ENCODE measurements at regions not wholly inside any gene's neighbourhood (a gene's known extent, or its start where the extent isn't known, plus 50 kb on each side); places are given as distances from the start of the nearest gene placed in this dataset.

GRCh38 chr22:49460592-49461281 is 366.9 kb downstream of the BRD1 start:
- no peak for TF ChIP-seq KLF9 (tag by site-specific recombination; IDR thresholded peaks at IDR 0.05; ENCODE audit: low read depth)
- TF ChIP-seq REPIN1 (tag by site-specific recombination; IDR thresholded peaks at IDR 0.05; ENCODE audit: low read depth), result no peak
- TF ChIP-seq GFI1B (tag by site-specific recombination; IDR thresholded peaks at IDR 0.05), result no peak
- TF ChIP-seq, protein P1, sequence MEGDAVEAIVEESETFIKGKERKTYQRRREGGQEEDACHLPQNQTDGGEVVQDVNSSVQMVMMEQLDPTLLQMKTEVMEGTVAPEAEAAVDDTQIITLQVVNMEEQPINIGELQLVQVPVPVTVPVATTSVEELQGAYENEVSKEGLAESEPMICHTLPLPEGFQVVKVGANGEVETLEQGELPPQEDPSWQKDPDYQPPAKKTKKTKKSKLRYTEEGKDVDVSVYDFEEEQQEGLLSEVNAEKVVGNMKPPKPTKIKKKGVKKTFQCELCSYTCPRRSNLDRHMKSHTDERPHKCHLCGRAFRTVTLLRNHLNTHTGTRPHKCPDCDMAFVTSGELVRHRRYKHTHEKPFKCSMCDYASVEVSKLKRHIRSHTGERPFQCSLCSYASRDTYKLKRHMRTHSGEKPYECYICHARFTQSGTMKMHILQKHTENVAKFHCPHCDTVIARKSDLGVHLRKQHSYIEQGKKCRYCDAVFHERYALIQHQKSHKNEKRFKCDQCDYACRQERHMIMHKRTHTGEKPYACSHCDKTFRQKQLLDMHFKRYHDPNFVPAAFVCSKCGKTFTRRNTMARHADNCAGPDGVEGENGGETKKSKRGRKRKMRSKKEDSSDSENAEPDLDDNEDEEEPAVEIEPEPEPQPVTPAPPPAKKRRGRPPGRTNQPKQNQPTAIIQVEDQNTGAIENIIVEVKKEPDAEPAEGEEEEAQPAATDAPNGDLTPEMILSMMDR (tag by site-specific recombination; IDR thresholded peaks at IDR 0.05), result no peak
- TF ChIP-seq, protein P2, sequence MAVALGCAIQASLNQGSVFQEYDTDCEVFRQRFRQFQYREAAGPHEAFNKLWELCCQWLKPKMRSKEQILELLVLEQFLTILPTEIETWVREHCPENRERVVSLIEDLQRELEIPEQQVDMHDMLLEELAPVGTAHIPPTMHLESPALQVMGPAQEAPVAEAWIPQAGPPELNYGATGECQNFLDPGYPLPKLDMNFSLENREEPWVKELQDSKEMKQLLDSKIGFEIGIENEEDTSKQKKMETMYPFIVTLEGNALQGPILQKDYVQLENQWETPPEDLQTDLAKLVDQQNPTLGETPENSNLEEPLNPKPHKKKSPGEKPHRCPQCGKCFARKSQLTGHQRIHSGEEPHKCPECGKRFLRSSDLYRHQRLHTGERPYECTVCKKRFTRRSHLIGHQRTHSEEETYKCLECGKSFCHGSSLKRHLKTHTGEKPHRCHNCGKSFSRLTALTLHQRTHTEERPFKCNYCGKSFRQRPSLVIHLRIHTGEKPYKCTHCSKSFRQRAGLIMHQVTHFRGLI (tag by site-specific recombination; IDR thresholded peaks at IDR 0.05), result peak; percentile 90
- no peak for TF ChIP-seq ZSCAN30 (tag by site-specific recombination; IDR thresholded peaks at IDR 0.05)
